ENCODE measurements at regions not wholly inside any gene's neighbourhood (a gene's known extent, or its start where the extent isn't known, plus 50 kb on each side); places are given as distances from the start of the nearest gene placed in this dataset.

- no peak for TF ChIP-seq TAF1 (IDR thresholded peaks at IDR 0.05; ENCODE audit: borderline replicate concordance, low read depth, low read length)
- TF ChIP-seq POLR2A (IDR thresholded peaks at IDR 0.05; ENCODE audit: low read depth, low read length): no peak
- no peak for TF ChIP-seq POLR2AphosphoS5 (IDR thresholded peaks at IDR 0.05; ENCODE audit: low read depth, low read length)
Measured at GRCh38 chr6:21359926-21360325, 233.6 kb upstream of the SOX4 start.
